T-helper 1 cell treated with Interleukin-12 subunit alpha and Interleukin-12 subunit beta and Interleukin-4 antibody, amounts not matched to agents 30 ng/mL and 1 ng/mL, for 36 hours (primary cell): ENCODE measurements at regions not wholly inside any gene's neighbourhood (a gene's known extent, or its start where the extent isn't known, plus 50 kb on each side); places are given as distances from the start of the nearest gene placed in this dataset.
"Not testable (repeated sequence)": the region's sequence is repeated elsewhere in the genome, so short reads cannot be mapped to it uniquely, and the experiment has no call there.

Experiments
- intact Hi-C: fragments of 100-400 bp; cut with micrococcal nuclease; formaldehyde crosslinking; loops from one replicate; pipeline ENCODE4 v1.15.1; 2024

DNA sequence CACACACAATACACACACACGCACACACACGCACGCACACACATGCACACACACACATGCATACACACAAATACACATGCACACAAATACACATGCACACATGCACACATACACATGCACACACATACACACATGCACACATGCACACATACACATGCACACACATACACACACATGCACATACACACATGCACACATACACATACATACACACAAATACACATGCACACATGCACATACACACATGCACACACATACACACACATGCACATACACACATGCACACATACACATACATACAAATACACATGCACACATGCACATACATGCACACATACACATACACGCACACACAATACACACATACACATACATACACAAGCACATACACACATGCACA, 175.4 kb upstream of the RREB1 start:
- intact Hi-C loops = no loop called here

GRCh38 chr6:6932968-6933367, 174.8 kb upstream of the RREB1 start:
- intact Hi-C loops = no loop called here

- intact Hi-C loops = no loop called here
Measured at GRCh38 chr6:6940031-6941025, 167.4 kb upstream of the RREB1 start.

GRCh38 chr6:6941201-6941600, 166.6 kb upstream of the RREB1 start:
- intact Hi-C loops = no loop called here

- intact Hi-C loops = no loop called here
Measured at GRCh38 chr6:6942091-6942490, 165.7 kb upstream of the RREB1 start.

DNA sequence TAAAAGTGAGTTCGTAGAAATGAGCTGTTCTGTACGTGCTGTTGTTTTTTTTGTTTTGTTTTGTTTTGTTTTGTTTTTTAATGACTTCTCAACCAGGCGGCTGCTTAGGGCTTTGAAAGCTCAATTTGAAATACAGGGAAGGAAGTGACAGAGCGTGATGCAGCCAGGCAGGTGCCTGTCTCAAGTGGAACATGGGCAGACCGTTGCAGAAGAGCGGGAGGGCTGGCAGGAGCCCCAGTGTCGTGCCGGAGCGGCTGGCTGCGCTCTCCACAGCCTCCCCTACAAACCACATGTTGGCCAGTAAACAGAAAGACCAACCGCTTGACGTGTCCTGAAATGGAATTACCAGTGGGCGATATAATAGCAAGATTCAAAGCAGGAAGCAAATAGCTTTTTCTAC, 164.9 kb upstream of the RREB1 start:
- intact Hi-C loops = no loop called here

- intact Hi-C loops = no loop called here
Measured at GRCh38 chr6:6943421-6943820, 164.3 kb upstream of the RREB1 start.

GRCh38 chr6:6946206-6947155, 161.3 kb upstream of the RREB1 start:
- intact Hi-C loops = no loop called here

DNA sequence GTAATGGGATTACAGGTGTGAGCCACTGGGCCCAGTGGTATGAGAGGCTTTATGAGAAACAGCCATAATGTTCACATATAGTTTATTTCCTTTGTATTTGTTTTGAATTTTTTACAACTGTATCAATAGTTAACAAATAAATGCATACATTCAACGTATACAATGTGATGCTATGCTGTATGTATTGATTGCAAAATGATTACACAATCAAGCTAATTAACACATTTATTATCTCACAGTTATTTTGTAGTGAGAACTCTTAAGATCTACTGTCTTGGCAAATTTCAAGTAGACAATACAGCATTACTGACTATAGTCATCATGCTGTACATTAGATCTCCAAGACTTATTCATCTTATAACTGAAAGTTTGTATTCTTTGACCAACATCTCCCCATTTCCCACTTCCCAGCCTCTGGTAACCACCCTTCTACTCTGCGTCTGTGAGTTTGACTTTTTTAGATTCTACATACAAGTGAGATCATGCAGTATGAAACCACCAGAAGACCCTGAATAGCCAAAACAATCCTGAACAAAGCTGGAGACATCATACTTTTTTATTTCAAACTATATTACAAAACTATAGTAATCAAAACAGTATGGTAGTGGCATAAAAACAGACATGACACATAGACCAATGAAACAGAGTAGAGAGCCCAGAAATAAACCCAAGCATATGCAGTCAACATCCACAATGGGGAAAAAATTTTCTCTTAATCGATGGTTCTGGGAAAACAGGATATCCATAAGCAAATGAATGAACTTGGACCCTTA, 157.2 kb upstream of the RREB1 start:
- intact Hi-C loops = no loop called here

DNA sequence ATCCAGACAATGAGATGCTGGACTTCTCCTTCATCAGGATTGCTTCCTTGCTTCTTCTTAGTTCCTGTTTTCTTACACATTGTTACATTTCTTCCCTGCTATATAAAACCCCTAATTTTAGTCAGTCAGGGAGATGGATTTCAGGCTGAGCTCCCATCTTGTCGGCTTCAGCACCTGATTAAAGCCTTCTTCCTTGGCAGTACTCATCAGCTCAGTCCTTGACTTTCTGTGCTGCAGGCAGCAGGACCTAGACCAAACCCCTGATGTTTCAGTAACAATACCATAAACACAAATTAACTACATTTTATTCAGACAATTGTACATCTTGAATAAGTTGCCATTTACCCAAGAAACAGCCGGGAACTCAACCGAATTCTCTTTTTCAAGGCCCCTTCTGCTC, 156.4 kb upstream of the RREB1 start:
- intact Hi-C loops = no loop called here

DNA sequence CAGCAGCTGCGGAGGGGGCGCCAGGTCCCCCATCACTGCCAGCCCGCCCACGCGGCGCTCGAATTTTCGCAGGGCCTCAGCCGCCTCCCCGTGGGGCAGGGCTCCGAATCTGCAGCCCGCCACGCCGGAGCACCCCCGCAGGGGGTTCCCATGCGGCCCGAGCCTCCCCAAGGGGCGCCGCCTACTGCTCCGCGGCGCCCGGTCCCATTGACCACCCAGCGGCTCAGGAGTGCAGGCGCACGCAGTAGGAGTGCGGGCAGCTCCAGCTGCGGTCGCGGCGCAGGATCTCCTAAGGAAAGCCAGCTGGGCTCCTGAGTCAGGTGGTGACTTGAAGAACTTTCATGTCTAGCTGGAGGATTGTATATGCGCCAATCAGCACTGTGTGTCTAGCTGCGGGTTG, 155.3 kb upstream of the RREB1 start:
- intact Hi-C loops = no loop called here

DNA sequence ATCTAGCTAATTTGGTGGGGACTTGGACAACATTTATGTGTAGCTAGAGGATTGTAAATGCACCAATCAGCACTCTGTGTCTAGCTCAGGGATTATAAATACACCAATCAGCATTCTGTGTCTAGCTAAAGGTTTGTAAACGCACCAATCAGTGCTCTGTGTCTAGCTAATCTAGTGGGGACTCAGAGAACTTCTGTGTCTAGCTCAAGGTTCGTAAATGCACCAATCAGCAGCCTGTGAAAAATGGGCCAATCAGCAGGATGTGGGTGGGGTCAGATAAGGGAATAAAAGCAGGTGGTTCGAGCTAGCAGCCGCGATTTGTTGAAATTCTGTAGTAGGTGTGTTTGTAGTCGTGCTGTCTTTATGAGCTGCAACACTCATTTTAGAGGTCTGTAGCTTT, 154.8 kb upstream of the RREB1 start:
- intact Hi-C loops = not testable (repeated sequence)

- intact Hi-C loops = no loop called here
Measured at GRCh38 chr6:6960571-6961251, 147.1 kb upstream of the RREB1 start.

GRCh38 chr6:6962086-6962485, 145.7 kb upstream of the RREB1 start:
- intact Hi-C loops = no loop called here

DNA sequence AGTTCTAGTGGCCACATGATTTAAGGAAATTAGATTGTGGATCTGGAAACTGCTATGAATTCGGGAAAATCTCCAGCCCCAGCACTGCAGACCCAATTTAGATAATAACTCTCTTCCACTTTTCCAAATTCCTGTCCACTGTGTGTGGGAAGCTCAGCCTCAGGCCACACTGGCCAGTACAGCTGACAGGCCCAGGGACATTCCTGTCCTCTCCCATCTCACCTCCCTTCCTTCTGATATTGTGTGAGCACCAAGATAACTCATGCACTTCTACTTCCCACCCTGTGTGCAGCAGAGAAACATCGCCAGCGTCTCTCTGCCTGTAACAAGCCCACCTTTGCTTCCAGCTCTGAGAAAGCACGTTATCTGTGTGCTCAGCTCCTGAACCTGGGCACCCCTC, 145.1 kb upstream of the RREB1 start:
- intact Hi-C loops = no loop called here

GRCh38 chr6:6963390-6963789, 144.4 kb upstream of the RREB1 start:
- intact Hi-C loops = not testable (repeated sequence)

- intact Hi-C loops = no loop called here
Measured at GRCh38 chr6:6964675-6965074, 143.1 kb upstream of the RREB1 start.

DNA sequence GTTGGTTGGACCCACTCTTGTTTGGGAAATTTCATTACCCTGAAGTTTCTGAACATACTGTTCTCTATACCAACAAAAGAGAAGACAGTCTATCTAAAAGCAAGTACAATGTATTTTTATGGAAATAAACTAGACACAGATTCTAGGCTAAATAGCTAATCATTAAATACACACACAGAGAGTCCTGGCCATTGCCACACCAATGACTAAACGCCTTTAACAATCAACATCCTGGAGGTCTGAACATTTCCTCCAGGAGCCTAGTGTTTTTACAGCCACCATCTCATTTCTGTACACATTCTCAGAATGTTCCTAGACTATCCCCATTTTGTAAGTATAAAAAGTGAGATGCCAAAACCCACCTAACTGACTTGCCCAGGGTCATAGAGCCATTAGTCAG, 141.6 kb upstream of the RREB1 start:
- intact Hi-C loops = no loop called here

- intact Hi-C loops = no loop called here
Measured at GRCh38 chr6:6966569-6966968, 141.2 kb upstream of the RREB1 start.

DNA sequence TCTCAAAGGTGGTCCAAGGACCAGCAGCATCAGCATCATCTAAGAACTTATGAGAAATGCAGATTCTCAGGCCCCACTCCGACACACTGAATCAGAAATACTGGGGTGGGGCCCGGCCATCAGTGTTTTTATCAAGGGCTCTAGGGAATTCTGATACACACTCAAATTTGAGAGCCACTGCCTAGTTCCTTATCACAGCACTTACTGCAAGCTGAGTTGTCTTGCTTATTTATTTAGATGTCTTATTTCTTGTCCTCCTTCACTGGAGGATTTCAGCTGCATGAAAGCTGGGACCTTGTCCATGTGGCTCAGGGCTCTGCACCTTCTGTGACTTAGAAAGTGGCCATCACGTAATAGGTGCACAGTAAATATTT, 139.4 kb upstream of the RREB1 start:
- intact Hi-C loops = no loop called here
